ENCODE measurements at regions not wholly inside any gene's neighbourhood (a gene's known extent, or its start where the extent isn't known, plus 50 kb on each side); places are given as distances from the start of the nearest gene placed in this dataset.

DNA sequence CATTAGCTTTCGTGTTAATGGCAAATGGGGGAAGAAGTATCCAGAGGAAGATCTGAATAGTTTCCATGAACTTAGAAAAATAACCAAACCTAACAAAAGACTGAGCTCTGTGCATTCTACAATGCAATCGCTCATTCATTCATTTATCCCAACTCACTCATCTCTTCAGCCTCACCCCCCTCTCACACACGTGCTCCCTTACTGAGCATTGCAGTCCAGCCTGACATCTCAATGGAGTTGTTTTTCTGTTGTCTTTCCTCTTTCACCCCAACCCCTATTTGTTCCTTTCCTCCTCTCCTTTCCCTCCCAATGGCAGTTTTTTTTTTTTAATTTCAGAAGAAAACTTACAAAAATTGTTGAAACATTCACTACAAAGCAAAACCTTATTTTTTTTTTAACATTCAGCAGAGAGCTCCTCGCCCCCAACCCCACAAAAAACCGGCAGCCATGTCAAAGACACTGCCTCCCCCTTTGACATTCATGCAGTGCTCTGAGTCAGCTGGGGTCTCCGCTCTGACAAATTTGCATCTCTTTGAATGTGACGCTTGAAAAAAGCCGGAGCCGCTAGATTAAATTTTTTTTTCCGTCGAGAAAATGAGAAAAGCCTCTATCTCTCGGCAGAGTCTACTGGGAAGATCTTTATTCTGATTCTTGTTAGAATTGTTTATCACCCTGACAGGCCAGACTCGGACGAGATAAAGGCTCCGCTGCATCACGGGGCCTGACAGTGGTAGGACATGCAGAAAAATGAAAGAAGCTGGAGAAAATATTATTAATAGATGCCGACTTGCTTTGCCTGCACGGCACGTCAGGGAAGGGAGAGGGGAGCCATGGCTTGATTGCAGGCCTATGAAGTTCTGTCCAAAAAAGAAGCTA is 775.6 kb downstream of the VRK1 start:
- H3K9me3 ChIP-seq (ENCODE audit: insufficient read depth, low read length) = no peaks in the 10 kb centered on the region
- H3K36me3 ChIP-seq (ENCODE audit: insufficient read depth, insufficient read length, low read length) = no peaks in the 10 kb centered on the region
- H3K4me1 ChIP-seq (ENCODE audit: insufficient read depth, insufficient read length) = no peaks in the 10 kb centered on the region
- H3K4me3 ChIP-seq (ENCODE audit: insufficient read length, low read depth) = no peak overlapping the region
- TF ChIP-seq YY1 (IDR thresholded peaks at IDR 0.05; ENCODE audit: insufficient read depth, insufficient read length) (no peak), SUZ12 (IDR thresholded peaks at IDR 0.05; ENCODE audit: extremely low read depth, insufficient read depth, insufficient read length) (no peak), ZNF274 (IDR thresholded peaks at IDR 0.05; ENCODE audit: low read depth, low read length) (no peak)
- H3K9ac ChIP-seq (ENCODE audit: insufficient read length, low read depth) = no peak overlapping the region
- DNase-seq (ENCODE audit: low read depth, low spot score) = peak; percentile 18
- H3K27me3 ChIP-seq (ENCODE audit: insufficient read depth, insufficient read length) = no peaks in the 10 kb centered on the region

DNA sequence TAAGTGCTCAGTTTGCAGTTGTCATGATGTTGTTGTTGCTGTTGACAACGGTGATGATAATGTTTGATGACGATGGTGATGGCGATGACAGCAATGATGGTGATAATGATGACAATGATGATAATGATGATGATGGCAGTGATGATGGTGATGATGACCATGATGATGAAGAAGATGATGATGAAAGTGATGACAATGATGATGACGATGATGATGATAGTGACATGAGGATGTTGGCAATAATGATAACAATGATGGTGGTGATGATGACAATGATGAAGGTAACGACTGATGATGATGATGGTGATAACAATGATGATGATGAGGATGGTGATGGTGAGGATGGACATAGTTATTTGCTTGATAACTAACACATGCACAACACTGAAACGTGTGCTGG is 778.5 kb downstream of the VRK1 start:
- DNase-seq (ENCODE audit: low read depth, low spot score) = no peak
- no peaks in the 10 kb centered on the region for H3K4me1 ChIP-seq (ENCODE audit: insufficient read depth, insufficient read length)
- no peaks in the 10 kb centered on the region for H3K36me3 ChIP-seq (ENCODE audit: insufficient read depth, insufficient read length, low read length)
- no peak overlapping the region for H3K4me3 ChIP-seq (ENCODE audit: insufficient read length, low read depth)
- no peaks in the 10 kb centered on the region for H3K9me3 ChIP-seq (ENCODE audit: insufficient read depth, low read length)
- H3K27me3 ChIP-seq (ENCODE audit: insufficient read depth, insufficient read length) = no peaks in the 10 kb centered on the region
- no peak overlapping the region for H3K9ac ChIP-seq (ENCODE audit: insufficient read length, low read depth)
- no peak for TF ChIP-seq ZNF274 (IDR thresholded peaks at IDR 0.05; ENCODE audit: low read depth, low read length)
- TF ChIP-seq SUZ12 (IDR thresholded peaks at IDR 0.05; ENCODE audit: extremely low read depth, insufficient read depth, insufficient read length) = no peak
- no peak for TF ChIP-seq YY1 (IDR thresholded peaks at IDR 0.05; ENCODE audit: insufficient read depth, insufficient read length)

DNA sequence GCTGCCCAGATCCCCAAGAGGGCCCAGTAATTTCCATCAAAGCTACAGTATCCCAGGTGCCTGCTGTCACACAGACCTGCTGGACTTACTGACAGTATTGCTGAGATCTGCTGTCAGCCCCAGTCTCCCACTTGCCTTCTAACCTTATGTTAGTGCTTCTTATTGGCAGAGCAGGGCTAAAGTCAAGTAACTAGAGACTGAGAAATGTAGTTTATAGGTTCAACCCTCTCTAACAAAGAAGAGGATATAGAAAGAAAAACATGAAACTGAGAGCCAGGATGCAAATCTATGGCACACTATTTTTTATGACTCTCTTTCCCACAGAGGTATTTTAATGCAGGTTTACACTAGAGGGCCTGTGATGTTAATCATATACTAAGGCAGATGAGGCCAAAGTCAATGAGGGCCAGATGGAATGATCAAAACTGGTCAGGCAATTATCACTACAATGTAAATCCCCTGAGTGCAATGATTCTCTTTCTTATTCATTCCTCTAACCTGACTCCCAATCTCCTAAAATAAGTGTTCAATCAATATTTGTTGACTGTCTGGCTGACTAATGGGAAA is 781.9 kb downstream of the VRK1 start:
- TF ChIP-seq ZNF274 (IDR thresholded peaks at IDR 0.05; ENCODE audit: low read depth, low read length) (no peak), SUZ12 (IDR thresholded peaks at IDR 0.05; ENCODE audit: extremely low read depth, insufficient read depth, insufficient read length) (no peak), YY1 (IDR thresholded peaks at IDR 0.05; ENCODE audit: insufficient read depth, insufficient read length) (no peak)
- DNase-seq (ENCODE audit: low read depth, low spot score) = no peak
- Histone ChIP-seq H3K27me3 (ENCODE audit: insufficient read depth, insufficient read length) (no peaks in the 10 kb centered on the region), H3K9me3 (ENCODE audit: insufficient read depth, low read length) (no peaks in the 10 kb centered on the region), H3K36me3 (ENCODE audit: insufficient read depth, insufficient read length, low read length) (no peaks in the 10 kb centered on the region), H3K9ac (ENCODE audit: insufficient read length, low read depth) (no peak overlapping the region), H3K4me1 (ENCODE audit: insufficient read depth, insufficient read length) (no peaks in the 10 kb centered on the region), H3K4me3 (ENCODE audit: insufficient read length, low read depth) (no peak overlapping the region)

DNA sequence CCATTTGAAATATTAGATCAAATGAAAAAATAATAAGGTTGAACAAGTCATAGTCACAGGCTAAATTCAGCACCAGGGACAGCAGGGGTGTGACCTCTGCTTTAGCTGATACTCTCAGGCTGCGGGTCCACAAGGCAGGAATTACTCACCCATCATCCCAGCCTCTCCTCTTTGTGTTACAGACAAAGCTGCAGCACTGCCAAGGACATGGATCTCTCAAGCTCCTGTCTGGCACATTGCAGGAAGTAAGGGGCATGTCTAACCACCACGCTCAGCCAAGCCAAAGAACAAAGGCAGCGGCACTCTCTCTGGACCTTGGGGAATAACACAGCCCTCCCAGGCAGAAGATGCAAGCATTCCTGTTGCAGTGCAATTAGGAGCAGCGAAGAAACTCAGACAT is 783.8 kb downstream of the VRK1 start:
- TF ChIP-seq ZNF274 (IDR thresholded peaks at IDR 0.05; ENCODE audit: low read depth, low read length) (no peak), SUZ12 (IDR thresholded peaks at IDR 0.05; ENCODE audit: extremely low read depth, insufficient read depth, insufficient read length) (no peak), YY1 (IDR thresholded peaks at IDR 0.05; ENCODE audit: insufficient read depth, insufficient read length) (no peak)
- DNase-seq (ENCODE audit: low read depth, low spot score) = peak; percentile 30
- Histone ChIP-seq H3K27me3 (ENCODE audit: insufficient read depth, insufficient read length) (no peaks in the 10 kb centered on the region), H3K36me3 (ENCODE audit: insufficient read depth, insufficient read length, low read length) (no peaks in the 10 kb centered on the region), H3K9ac (ENCODE audit: insufficient read length, low read depth) (no peak overlapping the region), H3K9me3 (ENCODE audit: insufficient read depth, low read length) (no peaks in the 10 kb centered on the region), H3K4me1 (ENCODE audit: insufficient read depth, insufficient read length) (no peaks in the 10 kb centered on the region), H3K4me3 (ENCODE audit: insufficient read length, low read depth) (no peak overlapping the region)

DNA sequence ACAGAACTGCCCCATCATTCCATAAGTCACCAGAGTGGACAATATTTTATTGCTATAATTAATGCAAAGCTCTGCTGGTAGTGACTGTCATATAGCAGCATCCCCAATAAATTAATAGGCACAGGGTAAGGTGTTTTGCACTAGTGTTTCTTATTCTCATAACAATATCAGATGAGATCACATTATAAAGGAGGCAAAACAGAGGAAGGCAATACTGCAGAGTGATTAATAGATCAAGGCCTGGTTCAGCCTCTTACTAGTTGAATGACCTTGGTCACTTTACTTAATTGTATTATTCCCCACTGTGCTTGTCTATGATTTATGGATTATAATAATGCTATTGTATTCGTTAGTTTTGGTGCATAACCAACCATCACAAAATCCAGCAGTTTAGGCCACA is 784.8 kb downstream of the VRK1 start:
- H3K9me3 ChIP-seq (ENCODE audit: insufficient read depth, low read length) = no peaks in the 10 kb centered on the region
- H3K27me3 ChIP-seq (ENCODE audit: insufficient read depth, insufficient read length) = no peaks in the 10 kb centered on the region
- TF ChIP-seq SUZ12 (IDR thresholded peaks at IDR 0.05; ENCODE audit: extremely low read depth, insufficient read depth, insufficient read length) (no peak), ZNF274 (IDR thresholded peaks at IDR 0.05; ENCODE audit: low read depth, low read length) (no peak), YY1 (IDR thresholded peaks at IDR 0.05; ENCODE audit: insufficient read depth, insufficient read length) (no peak)
- no peaks in the 10 kb centered on the region for H3K4me1 ChIP-seq (ENCODE audit: insufficient read depth, insufficient read length)
- no peak overlapping the region for H3K4me3 ChIP-seq (ENCODE audit: insufficient read length, low read depth)
- no peaks in the 10 kb centered on the region for H3K36me3 ChIP-seq (ENCODE audit: insufficient read depth, insufficient read length, low read length)
- no peak for DNase-seq (ENCODE audit: low read depth, low spot score)
- H3K9ac ChIP-seq (ENCODE audit: insufficient read length, low read depth) = no peak overlapping the region

DNA sequence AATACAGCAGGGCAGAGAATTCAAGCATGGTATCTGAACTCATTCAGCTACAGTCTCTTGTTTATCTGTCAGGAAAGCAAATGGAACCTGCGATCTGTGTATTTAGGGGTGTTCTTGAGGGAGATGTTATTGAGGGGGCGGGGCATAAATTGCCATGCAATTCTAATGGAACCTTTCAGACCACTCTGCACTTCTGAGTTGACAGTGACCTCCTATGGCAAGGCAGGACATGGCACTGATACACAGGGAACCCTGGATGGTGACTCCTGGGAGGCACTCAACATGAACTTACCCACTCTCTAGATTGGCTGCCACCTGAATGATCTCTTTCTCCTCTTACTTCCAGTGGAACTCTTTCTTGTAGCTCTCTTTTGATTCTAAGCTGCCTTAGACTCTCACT is 787.3 kb downstream of the VRK1 start:
- Histone ChIP-seq H3K36me3 (ENCODE audit: insufficient read depth, insufficient read length, low read length) (no peaks in the 10 kb centered on the region), H3K4me1 (ENCODE audit: insufficient read depth, insufficient read length) (no peaks in the 10 kb centered on the region), H3K9ac (ENCODE audit: insufficient read length, low read depth) (no peak overlapping the region), H3K27me3 (ENCODE audit: insufficient read depth, insufficient read length) (no peaks in the 10 kb centered on the region), H3K4me3 (ENCODE audit: insufficient read length, low read depth) (no peak overlapping the region), H3K9me3 (ENCODE audit: insufficient read depth, low read length) (no peaks in the 10 kb centered on the region)
- no peak for TF ChIP-seq ZNF274 (IDR thresholded peaks at IDR 0.05; ENCODE audit: low read depth, low read length)
- no peak for TF ChIP-seq SUZ12 (IDR thresholded peaks at IDR 0.05; ENCODE audit: extremely low read depth, insufficient read depth, insufficient read length)
- no peak for TF ChIP-seq YY1 (IDR thresholded peaks at IDR 0.05; ENCODE audit: insufficient read depth, insufficient read length)
- no peak for DNase-seq (ENCODE audit: low read depth, low spot score)

DNA sequence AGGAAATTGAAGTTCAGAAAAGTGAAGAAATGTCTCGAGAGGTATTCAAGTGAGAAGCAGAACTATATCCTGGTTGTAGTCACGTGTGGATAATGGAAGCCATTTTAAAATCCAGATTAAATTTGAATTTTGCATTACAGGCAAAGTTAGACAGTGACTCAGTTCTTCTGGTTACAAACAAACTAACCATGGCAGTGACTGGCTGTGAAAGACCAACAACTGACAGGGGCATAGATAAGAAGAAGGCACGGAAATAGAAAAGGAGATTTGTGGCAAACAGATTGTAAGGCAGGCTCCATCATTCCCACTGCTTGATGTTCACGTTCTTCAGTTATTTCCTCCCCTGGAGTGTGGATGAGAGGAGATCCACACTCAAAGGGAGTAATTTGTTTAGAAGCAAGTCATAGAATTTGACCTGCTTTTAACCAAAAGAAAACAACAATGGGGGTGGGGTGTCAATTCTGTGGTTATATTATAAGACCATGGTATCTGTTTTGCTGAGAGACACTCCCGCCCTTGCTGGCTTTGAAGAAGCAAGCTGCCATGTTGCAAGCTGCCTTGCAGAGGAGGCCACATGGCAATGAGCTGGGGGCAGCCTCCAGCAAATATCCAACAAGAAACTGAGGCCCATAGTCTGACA is 795.3 kb downstream of the VRK1 start:
- Histone ChIP-seq H3K36me3 (ENCODE audit: insufficient read depth, insufficient read length, low read length) (no peaks in the 10 kb centered on the region), H3K4me3 (ENCODE audit: insufficient read length, low read depth) (no peak overlapping the region), H3K27me3 (ENCODE audit: insufficient read depth, insufficient read length) (no peaks in the 10 kb centered on the region), H3K9ac (ENCODE audit: insufficient read length, low read depth) (no peak overlapping the region), H3K9me3 (ENCODE audit: insufficient read depth, low read length) (no peaks in the 10 kb centered on the region), H3K4me1 (ENCODE audit: insufficient read depth, insufficient read length) (no peaks in the 10 kb centered on the region)
- TF ChIP-seq YY1 (IDR thresholded peaks at IDR 0.05; ENCODE audit: insufficient read depth, insufficient read length) = no peak
- TF ChIP-seq ZNF274 (IDR thresholded peaks at IDR 0.05; ENCODE audit: low read depth, low read length) = no peak
- DNase-seq (ENCODE audit: low read depth, low spot score) = no peak
